ENCODE measurements at regions not wholly inside any gene's neighbourhood (a gene's known extent, or its start where the extent isn't known, plus 50 kb on each side); places are given as distances from the start of the nearest gene placed in this dataset.
"Not testable (repeated sequence)": the region's sequence is repeated elsewhere in the genome, so short reads cannot be mapped to it uniquely, and the experiment has no call there.

GRCh38 chr1:201730611-201731010, 98.3 kb upstream of the IPO9 start:
- FAIRE-seq: no peak

GRCh38 chr1:201731142-201731541, 97.8 kb upstream of the IPO9 start:
- FAIRE-seq: no peak

GRCh38 chr1:201731592-201731991, 97.4 kb upstream of the IPO9 start:
- FAIRE-seq: no peak

- FAIRE-seq: no peak
These were observed 96.6 kb upstream of the IPO9 start for GRCh38 chr1:201732351-201732750.

- not testable (repeated sequence) for FAIRE-seq
These were observed 94.7 kb upstream of the IPO9 start for GRCh38 chr1:201734221-201734620.

GRCh38 chr1:201734786-201735185, 94.2 kb upstream of the IPO9 start:
- FAIRE-seq: no peak

GRCh38 chr1:201736707-201737320, 92.1 kb upstream of the IPO9 start:
- FAIRE-seq: no peak

GRCh38 chr1:201737352-201738060, 91.5 kb upstream of the IPO9 start:
- no peak for FAIRE-seq

GRCh38 chr1:201739080-201739479, 89.9 kb upstream of the IPO9 start:
- FAIRE-seq: no peak

GRCh38 chr1:201739492-201740085, 89.4 kb upstream of the IPO9 start:
- no peak for FAIRE-seq

- no peak for FAIRE-seq
These were observed 88.8 kb upstream of the IPO9 start for GRCh38 chr1:201740086-201740541.

GRCh38 chr1:201740670-201741111, 88.3 kb upstream of the IPO9 start:
- FAIRE-seq: no peak

- no peak for FAIRE-seq
These were observed 87.1 kb upstream of the IPO9 start for GRCh38 chr1:201741763-201742342.

- no peak for FAIRE-seq
These were observed 86.5 kb upstream of the IPO9 start for GRCh38 chr1:201742476-201742875.

GRCh38 chr1:201742955-201743805, 85.8 kb upstream of the IPO9 start:
- FAIRE-seq: no peak

GRCh38 chr1:201745023-201745422, 83.9 kb upstream of the IPO9 start:
- no peak for FAIRE-seq

GRCh38 chr1:201746156-201746555, 82.8 kb upstream of the IPO9 start:
- no peak for FAIRE-seq

GRCh38 chr1:201747261-201747660, 81.7 kb upstream of the IPO9 start:
- FAIRE-seq: no peak

GRCh38 chr1:201748335-201748734, 80.6 kb upstream of the IPO9 start:
- no peak for FAIRE-seq

- no peak for FAIRE-seq
These were observed 79.8 kb upstream of the IPO9 start for GRCh38 chr1:201749059-201749690.

- no peak for FAIRE-seq
These were observed 78.8 kb upstream of the IPO9 start for GRCh38 chr1:201750120-201750519.

- no peak for FAIRE-seq
These were observed 78.0 kb upstream of the IPO9 start for GRCh38 chr1:201750934-201751333.

All from islet of Langerhans (tissue), 1 donor.